ENCODE measurements at regions not wholly inside any gene's neighbourhood (a gene's known extent, or its start where the extent isn't known, plus 50 kb on each side); places are given as distances from the start of the nearest gene placed in this dataset.

- no peak for TF ChIP-seq CTCF (IDR thresholded peaks at IDR 0.05)
- TF ChIP-seq E2F5 (CRISPR knock-in tag; IDR thresholded peaks at IDR 0.05) = no peak
- no peak for TF ChIP-seq ZNF416 (CRISPR knock-in tag; IDR thresholded peaks at IDR 0.05)
- TF ChIP-seq ATF1 (CRISPR knock-in tag; IDR thresholded peaks at IDR 0.05) = no peak
- TF ChIP-seq ZNF532 (CRISPR knock-in tag; IDR thresholded peaks at IDR 0.05; ENCODE audit: borderline replicate concordance) = no peak
- no peak for TF ChIP-seq ZNF396 (CRISPR knock-in tag; IDR thresholded peaks at IDR 0.05; ENCODE audit: borderline replicate concordance)
- TF ChIP-seq ELF4 (CRISPR knock-in tag; IDR thresholded peaks at IDR 0.05; ENCODE audit: low read depth) = no peak
- TF ChIP-seq GABPB1 (CRISPR knock-in tag; IDR thresholded peaks at IDR 0.05) = no peak
- no peak for TF ChIP-seq FOXP1 (CRISPR knock-in tag; IDR thresholded peaks at IDR 0.05; ENCODE audit: borderline replicate concordance)
- no peak for TF ChIP-seq ATF2 (CRISPR knock-in tag; IDR thresholded peaks at IDR 0.05; ENCODE audit: borderline replicate concordance, low read depth)
- TF ChIP-seq NFYB (CRISPR knock-in tag; conservative IDR thresholded peaks at IDR 0.05; ENCODE audit: low read depth) = no peak
Measured at GRCh38 chr17:36661047-36661666, 59.8 kb downstream of the MRM1 start.

Measured in WTC11 (cell line).